ENCODE measurements at regions not wholly inside any gene's neighbourhood (a gene's known extent, or its start where the extent isn't known, plus 50 kb on each side); places are given as distances from the start of the nearest gene placed in this dataset.

DNA sequence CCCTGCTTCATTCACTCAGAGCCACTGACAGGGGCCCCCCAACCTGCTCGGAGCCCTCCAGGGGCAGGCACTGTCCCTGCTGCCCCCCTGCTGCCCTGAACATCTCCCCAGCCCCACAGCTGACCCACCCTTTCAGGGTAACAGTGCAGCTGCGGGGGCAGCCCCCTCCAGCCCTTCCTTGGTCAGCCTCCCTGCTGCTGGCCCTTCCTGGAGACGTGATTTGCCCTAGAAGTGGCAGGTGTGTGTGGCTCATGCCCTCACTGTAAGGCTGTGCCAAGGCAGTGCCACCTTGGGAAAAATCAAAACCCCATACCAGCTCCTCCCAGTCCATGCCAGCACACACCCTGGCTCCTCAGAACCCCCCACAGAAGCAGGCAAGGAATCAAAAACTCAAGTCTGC is 184.2 kb upstream of the HDAC4 start:
- no peak overlapping the region for H3K4me3 ChIP-seq (ENCODE audit: control insufficient read depth, low read depth, low read length)
- no peak for TF ChIP-seq CTCF (conservative IDR thresholded peaks at IDR 0.05; ENCODE audit: control insufficient read depth, insufficient read depth, low read depth, low read length)
- DNase-seq (ENCODE audit: low read depth): no peak

- no peak for DNase-seq (ENCODE audit: low read depth)
- no peak overlapping the region for H3K4me3 ChIP-seq (ENCODE audit: control insufficient read depth, low read depth, low read length)
- TF ChIP-seq CTCF (conservative IDR thresholded peaks at IDR 0.05; ENCODE audit: control insufficient read depth, insufficient read depth, low read depth, low read length): no peak
Observed at GRCh38 chr2:239583879-239584859, 183.3 kb upstream of the HDAC4 start.

DNA sequence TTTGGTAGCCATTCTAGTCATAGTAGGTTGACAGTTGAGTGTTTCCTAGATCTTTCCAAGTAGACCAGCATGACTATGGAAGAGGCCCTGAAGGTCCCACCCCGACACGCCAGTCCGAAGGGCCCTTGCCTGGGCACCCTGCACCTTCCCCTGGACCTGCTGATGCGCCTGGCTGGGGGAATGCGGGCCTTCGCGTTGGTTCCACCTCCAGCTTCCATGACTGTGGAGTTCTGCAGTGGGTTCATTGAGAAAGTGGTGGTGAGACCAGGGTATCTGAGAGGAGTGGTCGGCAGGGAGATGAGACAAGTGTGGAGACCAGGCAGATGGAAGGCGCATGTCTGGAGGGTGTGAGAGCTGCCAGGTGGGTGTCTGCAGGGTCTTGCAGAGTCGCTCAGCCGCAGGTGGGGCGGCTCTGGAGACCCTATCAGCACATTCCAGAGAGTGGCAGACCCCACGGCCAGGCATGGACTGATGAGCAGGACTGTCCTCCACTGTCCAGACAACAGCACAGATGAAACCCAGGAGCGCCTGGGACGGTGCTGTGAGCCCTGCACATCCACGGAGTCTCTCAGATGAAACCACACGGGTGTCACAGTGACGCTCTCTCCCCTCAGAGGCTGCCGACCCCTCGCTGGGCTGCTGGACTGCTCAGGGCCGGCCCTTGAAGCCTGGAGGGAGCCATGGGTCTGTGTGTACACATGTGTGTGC is 182.5 kb upstream of the HDAC4 start:
- no peak overlapping the region for H3K4me3 ChIP-seq (ENCODE audit: control insufficient read depth, low read depth, low read length)
- no peak for TF ChIP-seq CTCF (conservative IDR thresholded peaks at IDR 0.05; ENCODE audit: control insufficient read depth, insufficient read depth, low read depth, low read length)
- DNase-seq (ENCODE audit: low read depth): no peak

- no peak overlapping the region for H3K4me3 ChIP-seq (ENCODE audit: control insufficient read depth, low read depth, low read length)
- DNase-seq (ENCODE audit: low read depth): no peak
- TF ChIP-seq CTCF (conservative IDR thresholded peaks at IDR 0.05; ENCODE audit: control insufficient read depth, insufficient read depth, low read depth, low read length): no peak
Observed at GRCh38 chr2:239582476-239582875, 181.7 kb upstream of the HDAC4 start.

DNA sequence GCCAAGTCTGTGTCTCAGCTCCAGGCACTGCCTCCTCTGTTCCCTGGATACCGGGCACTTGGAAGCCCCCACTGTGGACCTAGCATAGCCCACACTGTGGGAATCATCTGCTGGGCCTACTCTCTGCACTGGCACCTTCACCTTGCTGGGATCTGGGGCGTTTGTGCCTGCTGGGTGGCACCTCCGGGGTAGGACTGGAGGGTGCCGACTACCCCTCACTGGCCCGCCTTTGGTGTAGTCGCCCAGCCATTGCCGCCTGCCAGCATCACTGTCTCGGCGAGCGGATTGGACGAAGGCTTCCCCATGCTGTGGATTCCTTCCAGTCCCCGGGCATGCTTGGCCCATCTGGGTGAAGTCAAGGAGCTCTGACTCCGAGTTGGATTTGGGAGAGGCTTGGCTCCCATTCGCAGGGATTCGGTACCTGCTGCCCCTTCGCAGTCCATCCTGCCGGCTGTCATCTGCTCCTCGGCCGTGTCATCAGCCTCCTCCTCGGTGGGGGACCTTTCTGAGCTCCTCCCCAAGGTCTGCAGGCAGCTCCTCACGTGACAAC is 180.6 kb upstream of the HDAC4 start:
- no peak overlapping the region for H3K4me3 ChIP-seq (ENCODE audit: control insufficient read depth, low read depth, low read length)
- TF ChIP-seq CTCF (conservative IDR thresholded peaks at IDR 0.05; ENCODE audit: control insufficient read depth, insufficient read depth, low read depth, low read length): no peak
- no peak for DNase-seq (ENCODE audit: low read depth)

- H3K4me3 ChIP-seq (ENCODE audit: control insufficient read depth, low read depth, low read length): no peak overlapping the region
Observed at GRCh38 chr2:239580199-239580527, 179.3 kb upstream of the HDAC4 start.

More at GRCh38 chr2:239580199-239580527, 179.3 kb upstream of the HDAC4 start:
- DNase-seq (ENCODE audit: low read depth): no peak
- no peak for TF ChIP-seq CTCF (conservative IDR thresholded peaks at IDR 0.05; ENCODE audit: control insufficient read depth, insufficient read depth, low read depth, low read length)
